K562 (cell line): ENCODE measurements at regions not wholly inside any gene's neighbourhood (a gene's known extent, or its start where the extent isn't known, plus 50 kb on each side); places are given as distances from the start of the nearest gene placed in this dataset.

Experiments
- ATAC-seq: fragments of 200-7000 bp; cut with Tn5 transposase; 3 replicates; pipeline ENCODE4 v1.9.1; 2020; ENCODE audit warnings: moderate library complexity
- BruUV-seq: library from RNA; stranded (reverse); fragments of 400-500 nt; replicated peaks from 2 replicates; lab custom pipeline; 2021; lab: Mats Ljungman, UMichigan
- CTCF ChIA-PET: fragments of 300-600 bp; formaldehyde crosslinking; extraction: SDS; loops from one replicate; lab custom pipeline; 2021; ENCODE audit warnings: low intra/inter-chr PET ratio; lab: Yijun Ruan, JAX
- POLR2A ChIA-PET: fragments of 300-600, 350-650 bp; sonication (Branson Sonifier 250); formaldehyde crosslinking; extraction: SDS; loops from one replicate; lab custom pipeline; 2021; ENCODE audit warnings: antibody characterized with exemption, inconsistent platforms; lab: Yijun Ruan, JAX
- DNase-seq, 4 experiments: peaks; one replicate each; pipeline versions ENCODE4 v3.0.0 to v3.0.0-alpha.2; 2011 to 2018; ENCODE audit warnings: low spot score in 3 of 4, mixed read lengths in 3 of 4; ENCODE audit errors: extremely low read depth in 1 of 4
- FAIRE-seq: peaks from 2 replicates; lab custom pipeline; 2011; peaks lifted over from hg19 to GRCh38; lab: Jason Lieb, UNC
- H2AFZ ChIP-seq: 2 replicates; pipeline ENCODE4 v1.6.0; 2011; ENCODE audit warnings: low read depth, low read length, control low read depth, inconsistent platforms
- H3K27ac ChIP-seq: fragments of 200-600 bp; 3 replicates; pipeline ENCODE4 v1.8.0; 2011; ENCODE audit warnings: low read depth, mild to moderate bottlenecking, control low read depth, inconsistent platforms, low read length, moderate library complexity, mixed read lengths; ENCODE audit errors: extremely low read depth
- H3K27me3 ChIP-seq, 2 experiments: fragments of 300-600 bp in 1 of 2; 2 replicates in 1 of 2; 3 replicates in 1 of 2; pipeline versions ENCODE4 v1.6.0 to v1.8.0; 2011; ENCODE audit warnings: inconsistent platforms in 2 of 2, low read length in 2 of 2, mild to moderate bottlenecking in 1 of 2, mixed read lengths in 1 of 2, moderate library complexity in 1 of 2; ENCODE audit not compliant: control insufficient read depth in 2 of 2, insufficient read depth in 2 of 2
- H3K36me3 ChIP-seq: fragments of 300-600 bp; 3 replicates; pipeline ENCODE4 v1.8.0; 2011; ENCODE audit warnings: mild to moderate bottlenecking, low read length, inconsistent platforms; ENCODE audit not compliant: control insufficient read depth, insufficient read depth
- H3K4me1 ChIP-seq, 2 experiments: fragments of 200-600 bp in 1 of 2; replicated peaks in 1 of 2; 2 replicates in 1 of 2; 3 replicates in 1 of 2; pipeline versions ENCODE4 v1.5.1 to v1.8.0; 2011; ENCODE audit warnings: inconsistent platforms in 2 of 2, low read length in 2 of 2, mild to moderate bottlenecking in 1 of 2, mixed read lengths in 1 of 2, moderate library complexity in 1 of 2; ENCODE audit not compliant: control insufficient read depth in 2 of 2, insufficient read depth in 2 of 2
- H3K4me2 ChIP-seq: 2 replicates; pipeline ENCODE4 v1.6.1; 2011; ENCODE audit warnings: low read length, control low read depth, inconsistent platforms, mixed read lengths; ENCODE audit not compliant: insufficient read depth
- H3K4me3 ChIP-seq: fragments of 200-600 bp; sonication (generic), shearing (Covaris generic); 2 replicates; pipeline ENCODE4 v1.5.1; 2016; ENCODE audit warnings: control low read depth, inconsistent platforms
- H3K79me2 ChIP-seq: fragments of 200-600 bp; 3 replicates; pipeline ENCODE4 v1.8.0; 2011; ENCODE audit warnings: low read length, inconsistent platforms; ENCODE audit not compliant: control insufficient read depth, insufficient read depth
- H3K9ac ChIP-seq, 2 experiments: 2 replicates each; pipeline versions ENCODE4 v1.6.0 to v1.6.1; 2011; ENCODE audit warnings: low read depth in 2 of 2, low read length in 2 of 2, control low read depth in 1 of 2, inconsistent platforms in 1 of 2, mild to moderate bottlenecking in 1 of 2, mixed read lengths in 1 of 2; ENCODE audit not compliant: insufficient read depth in 1 of 2
- H3K9me1 ChIP-seq: one replicate; pipeline ENCODE4 v1.6.0; 2011; ENCODE audit warnings: inconsistent platforms, mild to moderate bottlenecking, low read length, moderate library complexity; ENCODE audit not compliant: control insufficient read depth, insufficient read depth
- H3K9me3 ChIP-seq: replicated peaks from 2 replicates; pipeline ENCODE4 v1.5.1; 2011; ENCODE audit warnings: low read depth, low read length, inconsistent platforms; ENCODE audit not compliant: control insufficient read depth, insufficient read depth
- H4K20me1 ChIP-seq: replicated peaks from 2 replicates; pipeline ENCODE4 v1.6.1; 2011; ENCODE audit warnings: low read length, inconsistent platforms, mixed read lengths; ENCODE audit not compliant: control insufficient read depth, insufficient read depth
- BRD4 ChIP-seq: fragments of 200-600 bp; sonication (generic); IDR thresholded peaks from 2 replicates; pipeline ENCODE4 v1.6.1; 2017; ENCODE audit warnings: inconsistent platforms
- DPF2 ChIP-seq: fragments of 450-650 bp; IDR thresholded peaks from 2 replicates; pipeline ENCODE4 v1.6.1; 2016
- JUN ChIP-seq, 2 experiments: sonication (generic) in 1 of 2; formaldehyde crosslinking in 1 of 2; IDR thresholded peaks; 2 replicates each; pipeline versions ENCODE4 v1.6.1 to v1.8.0; 2012 to 2022; ENCODE audit warnings: borderline replicate concordance in 2 of 2, mild to moderate bottlenecking in 2 of 2, improper control_type of control experiment in 1 of 2, low read depth in 1 of 2, low read length in 1 of 2, missing genetic modification reagents in 1 of 2
- KAT7 ChIP-seq: sonication (generic); formaldehyde crosslinking; IDR thresholded peaks from 2 replicates; pipeline ENCODE4 v1.8.0; 2022; ENCODE audit warnings: missing genetic modification reagents, mild to moderate bottlenecking, borderline replicate concordance
- NR1H2 ChIP-seq: sonication (generic); formaldehyde crosslinking; IDR thresholded peaks from 2 replicates; pipeline ENCODE4 v1.4.0; 2020; ENCODE audit warnings: mild to moderate bottlenecking, missing genetic modification reagents
- TAF1 ChIP-seq: IDR thresholded peaks from 2 replicates; pipeline ENCODE4 v1.6.1; 2011; ENCODE audit warnings: mild to moderate bottlenecking, low read length, moderate library complexity; ENCODE audit not compliant: insufficient read depth, control insufficient read depth, severe bottlenecking; ENCODE audit errors: extremely low read depth
- ZKSCAN1 ChIP-seq: fragments of 150-350 bp; IDR thresholded peaks from 2 replicates; pipeline ENCODE4 v1.6.1; 2016; ENCODE audit warnings: low read depth, low read length
- ZKSCAN8 ChIP-seq: fragments of 200-800 bp; sonication (Bioruptor generic); IDR thresholded peaks from 2 replicates; pipeline ENCODE4 v1.6.1; 2016; ENCODE audit warnings: missing genetic modification characterization, missing compliant biosample characterization
- ZNF778 ChIP-seq: fragments of 450-650 bp; formaldehyde crosslinking; IDR thresholded peaks from 2 replicates; pipeline ENCODE4 v1.4.0; 2020; ENCODE audit warnings: mild to moderate bottlenecking, moderate library complexity
- ZNF79 ChIP-seq: fragments of 250-450 bp; sonication (Bioruptor Pico); IDR thresholded peaks from 2 replicates; pipeline ENCODE4 v1.4.0; 2020; ENCODE audit warnings: low read depth, mild to moderate bottlenecking, moderate library complexity
- WGBS: fragments of 100-300 bp; shearing (Covaris generic); methylation state at CpG from one replicate; pipeline ENCODE4 v1.1.6; 2016; ENCODE audit warnings: low coverage, mixed read lengths; ENCODE audit not compliant: insufficient coverage; ENCODE audit errors: missing lambda C conversion rate; 5-methylcytosine and 5-hydroxymethylcytosine counted together
- in situ Hi-C: fragments of 300-500 bp; cut with MboI; formaldehyde crosslinking; loops from 4 replicates; pipeline ENCODE4 v1.15.0; 2018; ENCODE audit warnings: inconsistent platforms, mixed read lengths
- intact Hi-C: fragments of 100-400 bp; cut with micrococcal nuclease; formaldehyde crosslinking; loops from 2 replicates; pipeline ENCODE4 v1.14.2; 2022
- TF ChIP-seq, protein P1 (sequence below): fragments of 250-450 bp; sonication (Bioruptor Pico); IDR thresholded peaks from 2 replicates; pipeline ENCODE4 v1.4.0; 2020; ENCODE audit warnings: mild to moderate bottlenecking

DNA sequence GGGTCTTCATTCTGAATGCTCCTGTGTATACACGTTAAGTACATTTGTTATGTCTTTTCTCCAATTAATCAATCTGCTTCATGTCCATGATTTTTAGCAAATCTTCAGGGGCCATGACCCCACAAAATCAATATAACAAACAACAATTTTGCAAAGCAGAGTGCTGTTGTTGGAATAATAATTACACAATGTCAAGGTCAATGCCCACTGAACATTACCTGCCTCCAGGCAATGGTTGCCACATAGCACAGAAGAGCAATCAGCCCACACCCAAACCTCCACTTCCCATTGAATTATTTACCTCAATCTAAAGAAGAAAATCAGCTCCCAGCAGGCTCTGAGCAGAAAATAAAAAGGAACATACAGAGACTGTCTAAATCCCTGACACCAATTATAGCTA, 208.8 kb upstream of the USP9Y start:
- Histone ChIP-seq H3K4me3 (no peak overlapping the region), H3K9ac (no peak overlapping the region)
- POLR2A ChIA-PET, result no interaction called here
- BruUV-seq, result no TSS peak
- no peak for TF ChIP-seq ZNF79 (CRISPR knock-in tag)
- TF ChIP-seq ZNF778, result no peak
- TF ChIP-seq ZKSCAN8 (CRISPR knock-in tag), result no peak
- TF ChIP-seq DPF2, result no peak
- TF ChIP-seq TAF1, result no peak
- TF ChIP-seq KAT7 (CRISPR knock-in tag), result no peak
- TF ChIP-seq NR1H2, result no peak
- TF ChIP-seq ZKSCAN1, result no peak
- TF ChIP-seq, protein P1, sequence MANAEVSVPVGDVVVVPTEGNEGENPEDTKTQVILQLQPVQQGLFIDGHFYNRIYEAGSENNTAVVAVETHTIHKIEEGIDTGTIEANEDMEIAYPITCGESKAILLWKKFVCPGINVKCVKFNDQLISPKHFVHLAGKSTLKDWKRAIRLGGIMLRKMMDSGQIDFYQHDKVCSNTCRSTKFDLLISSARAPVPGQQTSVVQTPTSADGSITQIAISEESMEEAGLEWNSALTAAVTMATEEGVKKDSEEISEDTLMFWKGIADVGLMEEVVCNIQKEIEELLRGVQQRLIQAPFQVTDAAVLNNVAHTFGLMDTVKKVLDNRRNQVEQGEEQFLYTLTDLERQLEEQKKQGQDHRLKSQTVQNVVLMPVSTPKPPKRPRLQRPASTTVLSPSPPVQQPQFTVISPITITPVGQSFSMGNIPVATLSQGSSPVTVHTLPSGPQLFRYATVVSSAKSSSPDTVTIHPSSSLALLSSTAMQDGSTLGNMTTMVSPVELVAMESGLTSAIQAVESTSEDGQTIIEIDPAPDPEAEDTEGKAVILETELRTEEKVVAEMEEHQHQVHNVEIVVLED (CRISPR knock-in tag), result no peak
- TF ChIP-seq BRD4, result no peak
- TF ChIP-seq JUN (IDR thresholded peaks at IDR 0.05; ENCODE audit: borderline replicate concordance, low read depth, low read length), result no peak
- TF ChIP-seq JUN (CRISPR knock-in tag; IDR thresholded peaks at IDR 0.05; ENCODE audit: borderline replicate concordance), result no peak
- TF ChIP-seq, all 486 proteins: peak for 0
- no peak overlapping the region for H3K4me2 ChIP-seq
- no peaks in the 10 kb centered on the region for H3K9me3 ChIP-seq
- in situ Hi-C loops, result no loop called here
- no peak for DNase-seq
- no peak for ATAC-seq
- no peak overlapping the region for H3K27ac ChIP-seq
- FAIRE-seq, result no peak
- H3K9me1 ChIP-seq, result no peaks in the 10 kb centered on the region
- H3K4me1 ChIP-seq, result no peaks in the 10 kb centered on the region
- no peaks in the 10 kb centered on the region for H3K79me2 ChIP-seq
- intact Hi-C loops, result no loop called here
- H3K36me3 ChIP-seq, result no peaks in the 10 kb centered on the region
- H2AFZ ChIP-seq, result no peak overlapping the region
- CTCF ChIA-PET, result no interaction called here
- H3K27me3 ChIP-seq, result no peaks in the 10 kb centered on the region
- no CpG with 5 or more reads among the region's 1 CpG for WGBS
- H4K20me1 ChIP-seq, result no peaks in the 10 kb centered on the region
